NCI-H2107 treated with DMSO at 0.1 percent for 48 hours (cell line): ENCODE measurements at regions not wholly inside any gene's neighbourhood (a gene's known extent, or its start where the extent isn't known, plus 50 kb on each side); places are given as distances from the start of the nearest gene placed in this dataset.
"Not testable (repeated sequence)": the region's sequence is repeated elsewhere in the genome, so short reads cannot be mapped to it uniquely, and the experiment has no call there.

Experiments
- DNase-seq: peaks from one replicate; lab custom pipeline; 2025; ENCODE audit not compliant: unreplicated experiment; lab: John Stamatoyannopoulos, UW

DNA sequence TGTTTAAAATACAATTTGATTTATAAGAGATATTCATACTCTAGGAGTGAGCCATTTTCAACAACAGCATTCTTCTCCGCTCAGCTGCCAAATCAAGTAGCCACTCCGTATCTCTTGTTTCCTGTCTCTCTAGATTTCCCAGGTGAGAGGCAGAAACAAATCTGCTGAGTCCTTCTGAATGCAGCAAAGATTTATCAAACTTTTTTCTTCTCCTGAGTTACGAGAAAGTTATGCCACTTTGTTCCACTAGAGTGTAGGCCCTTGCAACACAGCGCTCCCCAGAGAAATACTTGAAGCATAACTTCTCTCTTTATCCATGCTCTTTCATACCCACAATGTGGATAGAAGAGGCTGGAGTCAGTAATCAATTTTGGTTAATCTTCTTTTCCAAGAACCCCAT is 1960.8 kb downstream of the OLFM4 start:
- DNase-seq, result no peak

- DNase-seq, result no peak
Measured at GRCh38 chr13:54999399-54999907, 1970.8 kb downstream of the OLFM4 start.

DNA sequence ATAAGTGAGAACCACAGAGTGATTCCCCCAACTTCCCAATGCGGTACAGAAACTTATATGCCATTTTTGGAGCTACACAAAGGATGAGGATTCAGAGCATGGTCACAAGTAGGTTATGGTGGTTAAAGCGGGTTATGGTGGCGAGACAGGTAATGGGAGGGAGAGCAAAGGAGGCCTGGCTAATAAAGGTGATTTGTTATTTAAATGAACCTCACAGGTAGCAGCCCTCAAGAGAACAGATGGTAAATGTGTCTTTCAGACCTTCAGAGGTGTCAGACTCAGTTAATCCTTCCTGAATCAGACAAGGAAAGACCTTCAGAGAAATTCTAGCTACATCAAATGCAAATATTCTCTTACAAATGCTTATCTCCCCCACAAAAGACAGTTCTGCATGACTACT is 1971.4 kb downstream of the OLFM4 start:
- DNase-seq, result no peak

DNA sequence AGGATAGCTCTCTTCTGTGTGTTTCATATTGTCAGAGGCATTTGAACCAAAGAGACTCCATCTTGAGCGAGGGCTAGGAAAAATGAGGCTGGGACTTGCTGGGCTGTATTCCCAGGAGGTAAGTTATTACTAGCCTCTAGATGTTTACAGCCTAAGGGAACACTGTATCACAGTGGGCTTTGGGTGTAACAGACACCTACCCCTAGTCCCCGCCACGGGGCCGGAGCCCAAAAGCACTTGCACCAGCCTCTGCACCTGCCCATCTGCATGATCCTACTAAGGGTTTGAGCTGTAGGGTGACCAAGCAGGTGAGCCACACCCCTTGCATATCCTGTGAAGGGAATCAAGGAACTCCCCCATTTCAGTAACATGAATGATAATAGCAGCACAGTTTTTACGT is 1972.2 kb downstream of the OLFM4 start:
- no peak for DNase-seq

DNA sequence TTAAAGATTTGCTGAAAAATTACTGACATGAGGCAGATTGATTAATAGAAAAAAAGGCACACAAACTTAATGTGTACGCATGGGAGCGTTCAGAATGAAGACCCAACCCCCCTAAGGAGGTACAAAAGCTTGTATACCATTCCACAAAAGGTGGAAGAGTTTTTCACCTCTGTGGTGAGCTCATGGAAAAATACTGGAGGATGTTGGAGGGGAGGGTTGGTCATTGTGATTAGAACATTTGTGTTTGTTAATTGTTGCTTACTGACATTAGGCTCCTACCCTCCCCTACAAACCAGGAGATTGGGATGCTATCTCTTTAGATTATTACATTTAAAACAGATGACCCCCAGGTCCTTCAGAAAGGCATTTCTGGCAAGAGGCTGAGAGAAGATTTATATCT is 1973.3 kb downstream of the OLFM4 start:
- DNase-seq, result no peak

DNA sequence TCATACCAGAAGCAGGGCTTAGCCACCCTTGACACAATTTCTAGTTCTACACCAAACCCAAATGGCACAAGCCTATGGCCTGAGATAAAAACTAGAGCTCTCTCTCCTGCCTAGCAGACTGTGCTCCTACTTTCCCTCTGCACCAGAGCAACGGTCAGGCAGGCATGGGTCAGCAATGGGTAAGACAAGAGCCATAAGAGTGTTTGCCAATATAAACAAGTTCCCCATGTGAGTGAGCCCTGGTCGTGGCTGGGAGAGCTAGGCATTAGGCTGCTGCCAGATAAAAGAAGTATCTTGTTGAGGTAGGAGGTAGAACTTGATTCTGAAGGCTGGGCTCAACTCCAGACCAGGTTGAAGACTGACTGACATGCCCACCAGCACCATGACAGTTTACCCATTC is 1979.1 kb downstream of the OLFM4 start:
- DNase-seq, result no peak

DNA sequence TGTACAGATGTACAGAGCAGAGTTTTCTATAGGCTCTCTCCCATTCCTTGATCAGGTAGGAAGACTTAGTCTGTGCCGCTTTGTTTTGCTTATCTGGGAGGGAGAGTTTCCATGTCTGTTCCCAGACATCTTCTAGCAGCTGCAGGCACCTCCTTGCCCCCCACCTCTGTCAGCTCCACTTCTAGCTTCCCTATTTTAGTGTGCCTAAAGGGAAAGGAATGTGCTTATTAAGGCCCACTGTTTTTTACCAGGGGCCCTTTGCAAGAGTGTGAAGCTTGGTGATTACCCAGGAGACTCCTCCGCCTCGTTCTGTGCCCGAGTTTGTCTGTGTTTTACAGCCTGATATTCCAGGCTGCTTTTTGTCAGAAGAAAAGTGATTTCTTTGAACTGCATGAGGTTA is 1984.4 kb downstream of the OLFM4 start:
- no peak for DNase-seq

GRCh38 chr13:55029280-55029679 is 2000.7 kb downstream of the OLFM4 start:
- DNase-seq, result no peak

DNA sequence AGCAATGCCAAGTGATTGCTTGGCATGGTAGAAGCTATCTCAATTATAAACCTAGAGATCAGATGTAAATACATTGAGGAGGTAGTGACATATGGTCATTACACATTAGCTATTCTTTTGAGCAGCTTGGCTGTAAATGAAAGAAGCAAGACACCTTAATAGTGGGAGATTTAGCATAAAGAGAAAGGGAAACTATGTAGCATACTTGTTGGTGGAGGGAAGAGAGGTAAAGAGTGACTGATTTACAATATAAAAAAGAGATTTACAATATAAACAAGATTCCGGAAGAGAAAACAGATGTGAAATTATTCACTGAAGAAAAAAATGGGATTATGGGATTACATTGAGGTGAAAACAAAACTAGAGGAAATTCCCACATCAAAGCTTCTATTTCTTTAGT is 2009.6 kb downstream of the OLFM4 start:
- DNase-seq, result no peak

DNA sequence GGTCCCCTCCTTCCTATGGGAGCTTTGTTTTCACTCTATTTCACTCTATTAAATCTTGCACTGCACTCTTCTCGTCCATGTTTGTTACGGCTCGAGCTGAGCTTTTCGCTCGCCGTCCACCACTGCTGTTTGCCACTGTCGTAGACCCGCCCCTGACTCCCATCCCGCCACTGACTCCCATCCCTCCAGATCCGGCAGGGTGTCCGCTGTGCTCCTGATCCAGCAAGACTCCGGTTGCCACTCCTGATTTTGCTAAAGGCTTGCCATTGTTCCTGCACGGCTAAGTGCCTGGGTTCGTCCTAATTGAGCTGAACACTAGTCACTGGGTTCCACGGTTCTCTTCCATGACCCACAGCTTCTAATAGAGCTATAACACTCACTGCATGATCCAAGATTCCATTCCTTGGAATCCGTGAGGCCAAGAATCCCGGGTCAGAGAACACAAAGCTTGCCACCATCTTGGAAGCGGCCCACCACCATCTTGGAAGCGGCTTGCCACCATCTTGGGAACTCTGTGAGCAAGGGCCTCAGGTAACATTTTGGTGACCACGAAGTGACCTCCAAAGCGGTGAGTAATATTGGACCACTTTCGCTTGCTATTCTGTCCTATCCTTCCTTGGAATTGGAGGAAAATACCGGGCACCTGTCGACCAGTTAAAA is 2025.4 kb downstream of the OLFM4 start:
- not testable (repeated sequence) for DNase-seq

- DNase-seq, result peak; percentile 57
Measured at GRCh38 chr13:55055666-55056065, 2027.1 kb downstream of the OLFM4 start.

- DNase-seq, result no peak
Measured at GRCh38 chr13:55062662-55063061, 2034.0 kb downstream of the OLFM4 start.

DNA sequence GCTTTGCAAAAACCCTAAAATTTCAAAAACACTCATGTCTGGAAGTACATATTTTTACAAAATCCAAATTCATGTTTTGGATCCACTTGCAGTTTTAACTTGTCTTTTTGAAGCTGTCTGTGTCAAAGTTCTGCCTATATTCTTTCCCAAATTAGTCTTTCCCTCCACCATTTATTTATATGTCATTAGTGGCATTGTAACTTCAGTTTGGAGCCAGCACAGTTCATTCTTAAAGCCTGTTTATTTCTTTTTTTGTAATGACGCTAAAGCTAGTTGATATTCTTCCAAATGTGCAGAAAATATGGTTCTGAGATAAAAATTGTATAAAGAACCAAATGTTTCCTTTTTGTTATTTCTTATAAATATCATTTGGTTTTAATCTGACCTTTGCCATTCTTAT is 2039.3 kb downstream of the OLFM4 start:
- DNase-seq, result no peak

GRCh38 chr13:55069746-55070145 is 2041.1 kb downstream of the OLFM4 start:
- no peak for DNase-seq

- no peak for DNase-seq
Measured at GRCh38 chr13:55073000-55073399, 2044.4 kb downstream of the OLFM4 start.

- DNase-seq, result no peak
Measured at GRCh38 chr13:55084630-55085029, 2056.0 kb downstream of the OLFM4 start.

DNA sequence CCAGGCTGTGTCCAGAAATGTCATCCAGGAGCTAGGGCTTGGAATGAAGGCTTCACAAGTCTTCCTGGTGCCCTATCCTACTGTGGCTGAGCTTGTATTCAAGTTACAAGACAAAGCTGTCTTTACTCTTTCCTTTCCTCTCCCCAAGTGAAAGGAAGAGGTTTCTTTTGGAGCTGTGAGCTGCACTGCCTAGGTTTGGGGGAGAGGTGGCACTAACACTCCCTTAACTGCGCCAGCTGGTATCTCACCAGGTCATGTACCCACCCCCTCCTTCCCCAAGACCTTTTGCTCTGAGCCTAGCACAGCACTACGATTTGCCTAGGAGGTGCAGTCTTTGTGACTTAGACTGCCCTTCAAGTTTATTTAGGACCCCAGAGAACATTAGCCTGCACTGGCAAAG is 2053.6 kb upstream of the PRR20A start:
- no peak for DNase-seq

DNA sequence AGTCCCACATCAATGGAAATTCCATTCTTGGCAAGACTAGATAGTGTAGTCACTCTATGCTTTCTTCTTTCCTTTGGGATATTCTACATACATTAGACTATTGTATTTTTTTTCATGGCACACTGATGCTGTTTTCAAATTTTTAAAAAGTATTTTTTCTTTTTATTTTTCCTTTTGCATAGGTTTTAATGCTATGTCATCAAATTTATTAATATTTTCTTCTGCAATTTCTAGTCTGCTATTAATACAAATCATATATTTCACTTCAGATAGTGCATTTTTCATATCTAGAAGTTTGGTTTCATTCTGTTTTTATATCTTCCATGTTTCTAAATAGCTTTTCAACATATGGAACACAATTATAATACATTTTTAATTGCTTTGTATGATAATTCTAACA is 2050.1 kb upstream of the PRR20A start:
- DNase-seq, result no peak

GRCh38 chr13:55091172-55091571 is 2049.5 kb upstream of the PRR20A start:
- DNase-seq, result no peak

DNA sequence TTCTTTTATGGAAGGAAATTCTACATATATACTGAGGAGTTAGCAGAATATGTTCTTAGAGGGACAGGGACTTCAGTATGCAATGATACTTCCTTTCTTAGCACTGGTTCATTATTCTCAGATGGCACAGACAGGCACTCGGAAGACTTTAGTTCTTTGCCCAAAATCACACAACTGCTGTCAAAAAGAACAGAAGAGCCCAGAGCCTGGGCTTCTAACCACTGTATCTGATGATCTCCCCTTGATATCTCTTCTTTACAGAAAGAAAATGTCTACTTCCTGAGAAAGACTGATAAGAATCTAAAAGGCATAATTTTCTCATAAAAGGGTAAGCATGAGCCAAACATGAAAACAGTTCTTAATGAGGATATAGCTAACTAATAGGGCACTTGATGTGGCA is 2034.2 kb upstream of the PRR20A start:
- DNase-seq, result no peak

DNA sequence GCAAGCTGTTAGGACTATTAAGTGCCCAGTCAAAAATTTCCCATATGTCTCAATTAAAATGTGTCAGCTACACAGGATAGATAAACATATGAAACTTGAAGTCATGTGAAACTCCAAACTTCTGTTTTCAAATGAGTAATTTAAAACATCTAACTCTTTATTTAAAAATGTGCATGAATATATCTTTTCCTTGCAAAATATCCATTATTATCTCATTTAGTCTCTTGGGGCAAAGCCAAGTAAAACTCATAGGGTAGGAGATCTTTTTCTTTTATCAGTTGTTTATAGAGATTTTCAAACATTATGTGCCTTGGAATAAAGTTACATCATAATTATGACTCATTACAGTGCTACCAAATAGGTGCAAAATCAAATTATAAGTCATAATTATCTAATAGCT is 2020.1 kb upstream of the PRR20A start:
- no peak for DNase-seq

DNA sequence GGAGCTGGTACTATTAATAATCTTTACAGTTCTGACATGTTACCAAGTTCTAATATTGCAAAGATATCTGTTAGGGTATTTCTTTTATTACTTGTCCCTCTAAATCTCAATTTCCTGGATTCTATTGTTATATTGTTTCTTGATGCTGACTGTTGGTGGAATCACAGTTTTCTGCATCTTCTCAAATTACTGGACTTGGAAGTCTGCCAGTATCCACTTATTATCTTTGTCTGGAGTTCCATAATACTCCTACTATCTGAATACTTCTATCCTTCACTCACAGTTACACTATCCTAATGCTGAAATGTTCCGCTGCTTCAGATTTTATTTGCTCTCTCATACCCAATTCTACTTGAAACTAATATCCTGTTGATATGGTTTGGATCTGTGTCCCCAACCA is 1985.7 kb upstream of the PRR20A start:
- no peak for DNase-seq

GRCh38 chr13:55159765-55160164 is 1981.0 kb upstream of the PRR20A start:
- no peak for DNase-seq
